GM21529 (cell line): ENCODE measurements at regions not wholly inside any gene's neighbourhood (a gene's known extent, or its start where the extent isn't known, plus 50 kb on each side); places are given as distances from the start of the nearest gene placed in this dataset.

Experiments used
- ATAC-seq: cut with Tn5 transposase; IDR thresholded peaks from one replicate; pipeline ENCODE4 v1.9.1; 2021; ENCODE audit not compliant: unreplicated experiment

DNA sequence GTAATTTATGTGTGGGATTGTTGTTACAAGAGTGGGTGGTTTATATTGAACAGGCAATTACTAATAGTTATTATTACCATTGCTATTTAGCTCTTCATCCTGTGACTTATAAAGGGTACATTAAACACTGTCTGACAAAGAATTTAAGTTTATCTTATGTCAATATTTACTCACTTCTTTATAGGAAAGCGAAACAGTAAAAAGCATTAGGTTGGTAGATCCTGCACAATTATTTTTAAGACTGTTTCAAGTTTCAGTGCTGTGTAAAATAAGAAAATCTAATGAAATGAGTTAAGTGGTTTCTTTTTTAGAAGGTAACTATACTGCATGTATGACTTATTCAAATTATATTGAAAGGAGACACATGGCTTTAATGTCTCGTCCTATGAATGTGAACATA lies 135.8 kb upstream of the MAP3K7 start:
- ATAC-seq: no peak

DNA sequence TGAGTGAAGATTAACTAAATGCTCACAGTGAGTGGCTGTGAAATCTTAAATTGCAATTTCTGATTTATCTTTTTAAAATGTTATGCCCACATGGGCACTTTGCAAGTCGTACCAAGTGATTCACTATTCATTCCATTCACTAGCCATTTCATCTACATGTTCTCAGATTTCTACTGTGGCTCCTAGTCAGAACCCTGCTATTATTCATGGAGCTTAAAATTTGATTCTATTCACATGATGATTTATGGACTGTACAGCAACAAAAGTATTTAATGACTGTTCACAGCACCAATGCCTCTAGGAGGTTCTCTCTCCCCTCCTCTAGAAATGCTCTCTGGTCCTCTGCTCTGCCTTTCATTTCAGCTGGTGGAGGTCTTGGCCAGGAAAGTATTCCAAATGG lies 133.5 kb upstream of the MAP3K7 start:
- ATAC-seq: no peak

DNA sequence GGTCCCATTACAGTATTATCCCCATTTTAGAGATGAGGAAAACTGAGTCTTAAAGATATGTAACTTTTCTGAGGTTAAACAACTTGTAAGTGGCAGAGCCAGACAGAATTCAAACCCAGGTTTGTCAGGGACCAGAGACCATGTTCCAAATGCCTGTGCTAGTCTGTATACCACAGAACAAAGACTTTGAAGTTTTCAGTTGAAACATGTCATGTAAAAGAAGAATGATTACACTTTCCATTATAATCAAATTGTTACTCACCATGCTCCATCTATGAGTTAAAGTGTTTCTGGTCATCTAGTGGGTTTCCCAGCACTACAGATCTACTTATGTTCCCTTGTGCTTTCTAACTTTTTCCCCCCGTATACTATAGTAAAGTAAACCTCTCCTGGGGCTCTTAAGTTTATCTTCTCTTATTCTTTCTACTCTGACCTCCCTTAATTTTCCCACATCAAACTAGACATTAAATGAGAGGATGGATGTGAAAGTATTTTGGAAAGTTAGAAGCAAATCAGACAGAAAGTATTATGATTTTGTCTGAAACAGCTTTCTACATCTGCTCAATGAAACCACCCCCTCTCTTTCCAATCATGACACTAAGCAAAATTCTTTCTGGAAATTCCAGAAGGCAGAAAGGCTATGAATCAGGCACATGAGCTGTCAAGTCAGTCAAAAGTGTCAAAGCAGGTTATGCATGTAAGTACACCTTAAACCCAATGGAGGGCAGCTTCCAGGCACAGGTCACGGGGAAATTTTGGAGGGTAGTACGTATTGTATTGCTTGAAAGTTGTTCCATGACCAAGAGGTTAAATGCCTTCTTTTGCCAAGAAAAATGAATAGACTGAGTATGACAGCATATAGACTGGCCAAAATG lies 132.7 kb upstream of the MAP3K7 start:
- ATAC-seq: no peak

DNA sequence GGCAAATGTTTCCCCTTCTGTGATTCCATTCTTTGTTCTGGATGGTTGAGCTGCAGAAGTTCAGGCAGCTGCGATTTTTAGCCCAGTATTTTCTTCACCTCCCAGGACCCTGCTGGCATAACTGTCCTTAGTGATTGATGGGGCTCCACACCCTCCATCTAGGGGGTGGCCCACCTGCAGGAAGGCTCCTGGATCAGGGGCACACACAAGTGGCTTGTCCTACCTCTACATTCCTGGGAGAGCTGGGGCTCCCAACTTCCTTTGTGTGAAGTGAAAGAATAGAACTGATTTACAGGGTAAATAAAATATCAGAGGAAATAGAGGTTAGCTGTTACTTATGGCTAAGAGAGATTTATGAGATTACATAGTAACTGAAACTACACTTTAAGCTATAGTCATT lies 129.5 kb upstream of the MAP3K7 start:
- no peak for ATAC-seq

DNA sequence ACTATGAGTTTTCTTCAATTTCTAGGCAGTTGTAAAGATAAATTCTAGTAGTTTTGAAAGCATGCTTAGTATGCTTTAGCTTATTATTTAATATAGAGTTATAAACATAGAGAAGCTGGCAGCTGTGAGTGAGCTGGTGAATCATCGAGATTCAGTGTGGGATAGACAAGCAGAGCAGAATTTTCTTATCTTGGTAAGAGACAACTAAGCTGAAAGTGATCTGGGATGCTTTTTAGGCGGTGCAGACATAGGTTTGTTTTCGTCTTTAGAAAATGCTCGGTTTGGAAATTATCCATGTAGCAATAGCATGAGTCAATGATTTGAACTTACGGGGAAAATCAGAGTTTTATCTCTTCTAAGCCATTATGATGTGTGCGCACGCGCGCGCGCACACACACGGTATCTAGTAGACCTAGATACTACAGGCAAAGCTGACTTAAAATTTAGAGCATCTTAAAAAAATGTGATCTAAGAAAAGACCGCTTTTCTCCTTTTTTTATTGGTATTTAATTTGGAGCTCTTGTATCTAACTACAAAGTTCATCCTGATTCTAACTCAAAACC lies 128.3 kb upstream of the MAP3K7 start:
- no peak for ATAC-seq

DNA sequence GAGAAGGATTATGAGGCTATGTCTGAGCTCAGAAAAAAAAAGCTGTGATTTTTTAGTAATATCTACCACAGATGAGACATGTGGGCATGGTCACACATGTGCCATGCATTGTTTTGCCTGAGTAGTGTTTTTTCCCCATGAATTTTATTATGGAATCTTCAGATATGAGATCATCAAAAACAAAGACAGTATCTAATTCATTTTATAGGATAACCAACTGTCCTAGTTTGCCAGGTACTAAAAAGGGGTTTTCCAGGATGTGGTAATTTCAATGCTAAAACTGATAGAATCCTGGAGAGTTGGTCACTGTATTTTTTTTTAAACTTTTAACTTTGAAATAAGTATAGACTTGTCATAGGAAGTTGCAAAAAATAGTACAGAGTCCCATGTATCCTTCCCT lies 127.4 kb upstream of the MAP3K7 start:
- no peak for ATAC-seq

DNA sequence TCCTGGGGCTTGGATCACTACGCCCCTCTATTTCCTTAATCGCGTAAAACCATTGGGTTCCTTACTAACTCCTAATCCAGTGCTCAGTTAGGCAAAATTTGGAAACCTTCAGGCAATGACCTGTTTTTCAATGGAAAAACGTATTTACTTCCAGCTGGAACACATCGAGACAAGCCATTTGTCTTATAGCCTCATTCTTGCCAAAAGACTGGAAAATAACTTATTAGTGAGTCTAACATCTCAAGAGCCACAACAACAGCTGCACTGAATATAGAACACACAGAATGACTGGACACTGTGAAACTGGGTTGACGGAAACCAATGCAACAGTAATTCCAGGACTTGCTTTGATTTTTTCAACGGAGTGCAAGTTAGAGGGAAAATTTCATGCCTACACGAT lies 125.2 kb upstream of the MAP3K7 start:
- ATAC-seq: no peak

DNA sequence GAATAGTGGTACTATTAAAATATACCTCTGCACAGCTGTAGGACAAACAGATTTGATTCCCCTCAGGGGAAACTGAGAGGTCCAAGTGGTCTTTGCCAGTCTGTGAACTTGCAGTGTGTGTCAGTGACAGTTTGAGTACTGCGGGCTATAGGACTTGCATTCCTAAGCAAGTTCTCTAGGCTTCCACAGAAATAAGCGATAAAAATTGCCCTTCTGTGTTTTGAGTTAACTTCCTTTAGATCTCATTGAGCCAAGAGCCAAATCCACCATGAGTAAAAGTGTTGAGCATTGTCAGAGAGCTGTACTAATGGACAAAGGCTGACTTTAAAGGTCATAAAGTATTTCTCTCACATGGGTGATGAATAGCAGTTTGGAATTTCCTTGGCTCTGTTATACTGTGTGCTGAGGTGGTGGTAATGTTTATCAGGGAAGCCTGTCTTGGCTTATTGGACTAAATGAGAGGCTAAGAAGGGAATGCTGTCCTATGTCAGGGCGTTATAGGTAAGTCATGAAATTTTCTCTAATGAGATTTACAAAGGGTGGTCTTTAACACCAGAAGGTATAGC lies 122.6 kb upstream of the MAP3K7 start:
- ATAC-seq: no peak

DNA sequence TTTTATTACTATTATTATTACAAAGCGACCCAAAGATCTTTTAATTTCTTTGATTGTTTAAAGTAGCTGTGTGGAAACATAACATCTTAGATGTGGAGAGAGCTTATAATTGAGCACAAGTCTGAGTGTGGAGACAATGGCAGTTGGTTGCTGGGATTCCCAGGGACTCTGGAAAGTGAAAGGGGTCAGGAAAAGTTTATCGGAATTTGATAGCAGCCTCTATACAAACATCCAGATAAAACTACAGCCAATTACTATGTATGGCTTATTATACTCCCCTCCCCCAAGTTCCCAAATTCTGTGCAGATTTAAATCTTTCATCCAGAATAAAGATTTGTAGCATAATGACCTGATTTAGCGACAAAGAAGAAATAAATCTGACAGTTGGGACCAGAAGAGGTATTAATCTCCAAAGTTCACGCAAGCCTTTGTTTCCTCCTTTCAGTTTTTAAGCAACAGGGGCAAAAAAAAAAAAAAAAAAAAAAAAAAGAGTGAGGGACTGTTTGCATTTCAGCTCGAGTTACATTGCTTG lies 121.4 kb upstream of the MAP3K7 start:
- ATAC-seq: no peak

DNA sequence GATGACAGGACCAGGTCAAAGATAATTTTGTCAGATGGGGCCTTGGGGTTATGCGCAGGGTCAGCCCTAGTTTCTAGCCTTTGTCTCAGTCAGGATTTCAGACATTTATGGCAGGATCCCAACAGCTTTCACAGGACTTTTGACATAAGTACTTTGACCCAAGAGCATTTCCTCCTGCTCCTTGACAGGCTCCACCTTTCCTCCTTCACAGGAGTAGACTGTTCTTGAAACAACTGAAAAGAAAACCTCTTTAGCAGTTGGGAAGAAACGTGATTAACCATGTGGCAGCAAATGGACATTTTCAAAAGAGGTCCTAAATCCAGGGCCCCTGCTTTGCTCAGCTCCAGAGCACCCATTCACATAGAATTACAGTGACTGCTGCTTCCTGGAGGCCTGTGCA lies 120.4 kb upstream of the MAP3K7 start:
- ATAC-seq: no peak

DNA sequence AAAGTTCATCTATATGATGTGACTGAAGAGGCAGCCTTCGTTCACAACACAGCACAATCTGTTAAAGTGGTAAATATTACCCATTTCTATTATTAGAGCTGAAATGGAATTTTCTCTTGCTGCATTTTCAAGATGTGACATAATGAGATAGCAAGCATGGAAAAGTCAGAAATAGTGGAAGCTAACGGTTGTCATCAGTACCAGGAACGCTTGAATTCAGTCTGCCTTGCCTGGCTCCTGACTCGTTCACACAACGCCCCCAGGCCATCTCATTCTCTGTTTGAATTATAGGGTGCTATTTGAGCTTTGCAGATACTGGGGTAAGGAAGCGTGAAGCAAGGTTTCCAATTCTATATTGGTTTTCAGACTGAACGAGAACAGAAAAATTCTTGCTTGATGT lies 116.5 kb upstream of the MAP3K7 start:
- no peak for ATAC-seq

DNA sequence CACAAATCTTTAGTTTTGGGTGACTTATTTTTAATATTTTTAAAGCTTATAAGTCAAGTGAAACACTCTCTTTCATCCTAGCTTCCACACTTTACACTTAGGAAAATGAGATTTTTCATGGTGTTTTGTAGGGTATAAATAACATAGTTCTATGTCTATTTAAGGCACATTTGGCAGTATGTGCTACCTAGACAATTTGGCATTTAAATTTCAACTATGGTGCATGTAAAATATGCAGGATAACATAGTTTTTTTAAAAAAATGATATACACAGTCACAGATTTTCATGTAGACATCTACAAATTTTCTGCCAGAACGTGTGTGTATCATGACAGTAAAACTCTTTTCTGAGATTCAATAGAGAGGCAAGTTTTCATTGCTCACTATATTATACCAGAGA lies 115.1 kb upstream of the MAP3K7 start:
- no peak for ATAC-seq

DNA sequence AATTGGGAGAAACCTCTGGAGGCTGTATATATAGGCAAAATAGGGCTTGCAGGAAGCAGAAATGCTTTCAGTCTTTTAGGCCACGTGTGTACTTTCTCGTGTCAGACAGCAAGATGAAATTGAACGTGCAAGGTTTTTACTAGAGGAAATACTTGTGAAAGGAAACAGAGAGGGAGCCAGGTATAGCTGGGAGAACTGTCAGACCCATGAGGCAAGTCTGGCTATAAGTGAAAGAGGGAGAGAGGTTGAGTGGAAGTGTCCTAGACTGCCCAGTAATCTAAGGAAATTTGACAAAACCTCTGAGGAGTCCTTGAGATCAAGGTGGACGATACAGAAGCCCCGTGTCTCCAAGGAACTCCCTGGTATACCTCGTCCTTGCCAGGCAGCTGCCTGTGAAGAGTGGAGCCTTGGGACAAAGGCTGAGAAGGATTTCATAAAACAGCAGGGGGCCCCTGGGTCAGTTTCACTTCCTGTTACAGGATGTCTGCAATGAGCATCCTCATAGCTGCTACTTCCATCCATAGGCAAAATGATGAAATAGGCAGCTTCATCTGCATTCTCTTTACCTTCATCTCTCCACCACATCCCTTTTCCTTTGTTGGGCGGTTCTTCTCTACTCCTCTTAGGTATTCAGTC lies 114.4 kb upstream of the MAP3K7 start:
- peak; percentile 89 for ATAC-seq

DNA sequence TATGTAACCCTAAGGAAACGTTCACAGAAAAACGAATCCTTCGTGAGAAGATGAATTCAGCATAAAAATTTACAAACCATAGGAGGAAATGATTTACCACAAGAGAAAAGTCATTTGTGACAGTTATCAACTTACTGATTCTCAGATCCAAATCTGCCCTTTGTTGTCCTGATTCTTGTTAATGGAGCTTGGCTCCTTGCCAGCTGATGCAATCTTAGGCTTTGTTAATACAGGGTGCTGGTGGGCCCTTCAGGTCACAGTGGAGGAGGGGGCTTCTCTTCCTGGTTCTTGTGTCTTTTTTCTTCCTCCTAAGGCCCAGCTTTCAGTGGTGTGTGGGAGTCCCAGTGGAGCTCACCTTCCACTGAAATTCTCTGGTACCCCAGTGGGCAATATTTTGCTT lies 108.4 kb upstream of the MAP3K7 start:
- ATAC-seq: no peak

DNA sequence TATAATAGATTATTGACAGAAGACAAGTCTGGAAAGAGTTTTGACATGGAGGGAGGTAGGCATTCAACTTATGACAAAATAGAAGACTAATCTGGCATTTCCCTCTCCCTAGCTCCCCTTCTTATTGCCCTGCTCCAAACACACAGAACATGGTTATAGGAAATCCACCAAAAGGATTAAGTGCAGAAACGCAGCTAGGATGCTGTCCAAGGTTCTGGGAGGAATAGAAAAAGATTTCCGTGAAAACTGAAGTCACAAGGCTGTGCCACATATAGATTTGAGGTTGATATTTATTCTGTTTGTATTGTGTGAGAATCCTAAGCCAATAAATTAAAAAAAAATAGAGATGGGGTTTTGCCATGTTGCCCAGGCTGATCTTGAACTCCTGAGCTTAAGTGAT lies 107.9 kb upstream of the MAP3K7 start:
- ATAC-seq: no peak

DNA sequence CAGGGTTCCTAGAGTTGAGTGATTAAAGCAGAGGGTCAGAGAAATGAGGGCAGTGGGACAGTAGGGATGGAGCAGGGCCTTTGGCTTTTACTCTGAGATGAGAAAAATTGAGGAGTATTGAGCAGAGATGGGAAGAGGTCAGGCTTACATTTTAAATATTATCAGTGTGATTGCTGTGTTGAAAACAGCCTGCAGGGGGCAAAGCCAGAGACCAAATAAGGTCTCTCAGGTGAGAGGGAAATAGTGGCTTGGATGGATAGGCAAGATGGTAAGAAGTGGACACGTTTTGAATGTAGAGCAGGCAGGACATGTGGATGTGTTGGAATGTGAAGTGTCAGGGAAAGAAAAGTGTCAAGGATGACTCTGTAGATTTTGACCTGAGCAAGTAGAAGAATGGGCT lies 105.0 kb upstream of the MAP3K7 start:
- peak; percentile 61 for ATAC-seq

DNA sequence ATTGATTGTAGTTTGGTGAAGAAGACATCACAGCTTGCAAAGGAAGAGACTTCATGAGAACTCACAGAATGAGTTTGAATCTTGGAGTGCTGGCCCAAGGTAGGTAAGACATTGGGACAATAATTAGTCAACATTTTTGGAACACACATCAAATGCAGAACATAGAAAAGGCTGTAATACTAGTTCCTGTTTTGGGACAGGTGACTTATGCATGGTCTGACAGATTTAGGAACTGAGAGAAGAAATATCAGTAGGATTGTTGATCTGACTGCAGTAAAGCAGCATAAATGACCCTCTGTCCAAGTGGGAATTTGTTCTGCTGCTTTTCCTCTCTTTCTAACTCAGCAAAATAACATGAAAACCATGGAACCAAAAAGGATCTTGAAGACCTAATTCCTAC lies 102.3 kb upstream of the MAP3K7 start:
- ATAC-seq: no peak

DNA sequence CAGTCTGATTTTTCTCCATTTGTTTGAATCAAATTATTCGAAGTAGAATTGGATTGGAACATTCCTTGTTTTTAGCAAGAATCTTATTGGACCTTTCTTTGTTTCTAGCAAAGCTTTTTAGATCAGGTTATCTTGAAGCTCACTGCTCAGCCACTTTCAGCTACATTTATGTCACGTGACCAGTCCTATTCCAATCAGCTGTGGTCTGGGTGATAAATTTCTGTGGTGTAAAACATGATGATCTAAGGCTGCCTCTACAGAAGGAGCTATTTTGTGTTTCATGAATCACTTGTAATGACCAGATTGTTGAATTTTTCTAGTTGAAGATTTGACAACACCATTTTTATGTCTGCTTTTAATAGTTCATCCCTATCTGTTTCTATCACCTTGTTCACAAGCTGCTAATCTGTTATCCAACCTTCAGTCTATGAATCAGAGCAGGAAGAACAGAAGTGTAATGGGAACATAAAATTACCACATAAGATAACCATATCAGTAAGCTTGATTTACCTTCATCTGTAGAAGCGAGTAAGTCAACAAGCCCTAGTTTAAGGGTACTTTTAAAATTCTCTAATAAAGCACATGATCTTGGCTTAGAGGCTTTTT lies 101.0 kb upstream of the MAP3K7 start:
- ATAC-seq: no peak

DNA sequence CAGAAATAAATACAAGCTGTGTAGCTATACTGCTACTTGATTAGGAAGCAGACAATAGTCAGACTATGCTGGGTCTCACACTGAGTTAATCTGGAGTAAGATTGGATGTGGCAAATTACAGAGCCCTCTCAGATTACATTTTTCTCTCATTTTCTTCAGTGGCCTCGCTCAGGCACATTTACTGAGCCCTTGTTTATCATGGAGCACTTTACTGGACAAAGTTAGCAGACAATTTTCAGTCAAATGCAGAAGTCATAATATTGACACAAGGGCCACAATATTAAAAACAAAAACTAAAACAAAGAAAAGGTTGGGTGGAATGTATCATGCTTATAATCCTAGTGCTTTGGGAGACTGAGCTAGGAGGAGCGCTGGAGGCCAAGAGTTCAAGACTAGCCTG lies 95.0 kb upstream of the MAP3K7 start:
- ATAC-seq: no peak

DNA sequence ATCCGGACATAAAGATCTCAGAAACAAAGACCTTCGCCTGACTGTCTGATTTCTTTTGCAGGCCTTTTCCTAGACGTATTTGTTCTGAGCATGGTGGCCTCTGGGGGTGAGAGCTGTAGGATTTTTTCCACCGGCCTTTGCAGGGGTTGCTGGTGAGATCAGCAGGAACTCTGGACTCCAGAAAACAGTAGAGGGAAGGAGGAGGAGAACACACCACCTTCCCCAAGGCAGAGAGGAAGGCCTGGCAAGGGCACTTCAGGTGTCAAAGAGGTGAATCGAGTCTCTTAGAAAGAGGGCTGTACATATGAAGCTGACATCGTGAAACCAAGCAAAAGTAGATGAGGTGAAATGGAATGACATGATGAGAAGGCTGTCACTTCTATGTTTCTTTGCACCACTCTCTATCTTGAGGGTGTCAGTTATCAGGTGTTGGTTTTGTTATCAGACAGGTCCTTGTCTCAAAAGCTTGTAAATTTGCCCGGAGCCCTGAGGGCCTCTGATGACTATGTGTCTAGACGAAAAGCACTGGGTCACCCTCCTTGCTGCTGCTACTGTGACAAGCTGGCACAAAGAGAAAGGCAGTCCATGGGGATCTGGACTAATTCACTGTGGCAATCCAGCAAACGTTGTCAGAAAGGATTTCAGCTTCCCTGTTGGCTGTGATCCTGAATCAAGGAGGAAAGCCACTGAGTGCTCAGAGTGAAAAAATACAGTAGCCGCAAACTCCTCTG lies 91.3 kb upstream of the MAP3K7 start:
- ATAC-seq: no peak

DNA sequence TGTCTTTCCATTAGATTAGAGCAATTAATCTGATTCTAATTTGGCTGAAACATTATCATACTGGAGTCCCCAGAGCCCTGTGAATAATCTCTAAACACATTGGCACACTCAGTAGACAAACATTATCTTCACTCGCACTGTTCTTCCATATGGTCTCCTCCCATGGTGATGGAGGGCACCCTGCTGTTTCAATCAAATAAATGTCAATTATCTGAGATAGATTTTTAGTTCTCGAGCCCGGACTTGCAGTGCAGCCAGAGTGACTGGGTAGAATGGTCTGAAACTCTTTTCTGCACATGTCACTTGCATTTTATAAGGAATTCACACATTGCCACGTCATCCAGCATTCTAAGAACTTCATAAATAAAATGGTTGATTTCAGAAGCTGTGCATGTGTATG lies 90.6 kb upstream of the MAP3K7 start:
- ATAC-seq: no peak
